IMR-90 (cell line): ENCODE measurements at regions not wholly inside any gene's neighbourhood (a gene's known extent, or its start where the extent isn't known, plus 50 kb on each side); places are given as distances from the start of the nearest gene placed in this dataset.

Source experiments
- ATAC-seq: fragments of 200-7000 bp; cut with Tn5 transposase; 2 replicates; pipeline ENCODE4 v1.9.1; 2020; ENCODE audit warnings: low read depth, mild to moderate bottlenecking, moderate library complexity
- BruUV-seq: library from RNA; stranded (reverse); fragments of 400-500 nt; replicated peaks from 2 replicates; lab custom pipeline; 2021; lab: Mats Ljungman, UMichigan
- CTCF ChIA-PET: fragments of 300-600 bp; formaldehyde crosslinking; extraction: SDS; loops from one replicate; lab custom pipeline; 2021; ENCODE audit warnings: antibody characterized with exemption; lab: Yijun Ruan, JAX
- POLR2A ChIA-PET: fragments of 300-600 bp; sonication (Branson Sonifier 250); formaldehyde crosslinking; loops from one replicate; lab custom pipeline; 2022; ENCODE audit warnings: antibody characterized with exemption; ENCODE audit not compliant: unreplicated experiment; lab: Charles Lee
- DNase-seq: peaks from one replicate; pipeline ENCODE4 v3.0.0; 2013
- H2AFZ ChIP-seq: replicated peaks from 2 replicates; pipeline ENCODE3; 2013; ENCODE audit warnings: low read length, mild to moderate bottlenecking; ENCODE audit not compliant: poor library complexity
- H2AK5ac ChIP-seq: 2 replicates; pipeline ENCODE4 v1.6.1; 2013; ENCODE audit warnings: low read depth, low read length, inconsistent platforms
- H2AK9ac ChIP-seq: replicated peaks from 2 replicates; pipeline ENCODE3; 2013; ENCODE audit warnings: mild to moderate bottlenecking, low read depth, low read length, moderate library complexity; ENCODE audit not compliant: poor library complexity
- H2BK120ac ChIP-seq: 2 replicates; pipeline ENCODE4 v1.6.1; 2013; ENCODE audit warnings: low read depth, low read length, inconsistent platforms
- H2BK15ac ChIP-seq: 3 replicates; pipeline ENCODE4 v1.6.1; 2013; ENCODE audit warnings: low read depth, low read length, inconsistent platforms
- H2BK20ac ChIP-seq: 2 replicates; pipeline ENCODE4 v1.6.1; 2013; ENCODE audit warnings: low read depth, mild to moderate bottlenecking, inconsistent platforms, low read length, moderate library complexity
- H2BK5ac ChIP-seq: 2 replicates; pipeline ENCODE4 v1.6.1; 2013; ENCODE audit warnings: mild to moderate bottlenecking, low read depth, low read length, inconsistent platforms; ENCODE audit not compliant: poor library complexity, severe bottlenecking
- H3K14ac ChIP-seq: replicated peaks from 2 replicates; pipeline ENCODE4 v1.6.1; 2013; ENCODE audit warnings: low read depth, low read length, inconsistent platforms
- H3K18ac ChIP-seq: 2 replicates; pipeline ENCODE4 v1.6.1; 2013; ENCODE audit warnings: low read depth, low read length, control low read depth
- H3K23ac ChIP-seq: 2 replicates; pipeline ENCODE4 v1.6.1; 2013; ENCODE audit warnings: low read depth, low read length, inconsistent platforms
- H3K27ac ChIP-seq: 2 replicates; pipeline ENCODE4 v1.5.1; 2013; ENCODE audit warnings: mild to moderate bottlenecking, control low read depth, low read length; ENCODE audit not compliant: insufficient read depth
- H3K27me3 ChIP-seq: 2 replicates; pipeline ENCODE4 v1.6.1; 2013; ENCODE audit warnings: low read length; ENCODE audit not compliant: control insufficient read depth, insufficient read depth
- H3K36me3 ChIP-seq: 2 replicates; pipeline ENCODE4 v1.6.1; 2013; ENCODE audit warnings: low read length, mixed read lengths; ENCODE audit not compliant: control insufficient read depth, insufficient read depth
- H3K4ac ChIP-seq: 2 replicates; pipeline ENCODE4 v1.6.1; 2013; ENCODE audit warnings: low read depth, low read length, inconsistent platforms
- H3K4me1 ChIP-seq: 2 replicates; pipeline ENCODE4 v1.6.1; 2013; ENCODE audit warnings: low read length, mixed read lengths; ENCODE audit not compliant: control insufficient read depth, insufficient read depth
- H3K4me2 ChIP-seq: 2 replicates; pipeline ENCODE4 v1.6.1; 2013; ENCODE audit warnings: low read depth, mild to moderate bottlenecking, control low read depth, low read length, moderate library complexity
- H3K4me3 ChIP-seq: 2 replicates; pipeline ENCODE4 v1.5.1; 2013; ENCODE audit warnings: low read depth, mild to moderate bottlenecking, control low read depth, low read length, moderate library complexity; ENCODE audit not compliant: insufficient read depth
- H3K56ac ChIP-seq: 2 replicates; pipeline ENCODE4 v1.6.1; 2013; ENCODE audit warnings: low read length, inconsistent platforms; ENCODE audit not compliant: insufficient read depth; ENCODE audit errors: extremely low read depth
- H3K79me1 ChIP-seq, 2 experiments: 2 replicates each; pipeline ENCODE4 v1.6.1; 2013; ENCODE audit warnings: low read length in 2 of 2, inconsistent platforms in 1 of 2, low read depth in 1 of 2
- H3K9ac ChIP-seq: 2 replicates; pipeline ENCODE4 v1.6.1; 2013; ENCODE audit warnings: low read depth, low read length, control low read depth
- H3K9me1 ChIP-seq: 2 replicates; pipeline ENCODE4 v1.6.1; 2013; ENCODE audit warnings: low read length, inconsistent platforms; ENCODE audit not compliant: insufficient read depth
- H3K9me3 ChIP-seq: 2 replicates; pipeline ENCODE4 v1.6.1; 2013; ENCODE audit warnings: low read length; ENCODE audit not compliant: control insufficient read depth, insufficient read depth
- H4K20me1 ChIP-seq: 2 replicates; pipeline ENCODE4 v1.6.1; 2013; ENCODE audit warnings: low read length, inconsistent platforms; ENCODE audit not compliant: insufficient read depth
- H4K5ac ChIP-seq: 2 replicates; pipeline ENCODE4 v1.6.1; 2013; ENCODE audit warnings: mild to moderate bottlenecking, low read depth, low read length, control low read depth
- H4K8ac ChIP-seq, 2 experiments: 2 replicates each; pipeline ENCODE4 v1.6.1; 2013; ENCODE audit warnings: low read depth in 2 of 2, low read length in 2 of 2, control low read depth in 1 of 2, inconsistent platforms in 1 of 2
- H4K91ac ChIP-seq: 2 replicates; pipeline ENCODE4 v1.6.1; 2013; ENCODE audit warnings: low read depth, low read length, inconsistent platforms; ENCODE audit not compliant: insufficient read depth
- CHD1 ChIP-seq: IDR thresholded peaks from 2 replicates; pipeline ENCODE4 v1.6.1; 2012; ENCODE audit warnings: low read depth, low read length, improper control_type of control experiment
- FOS ChIP-seq: fragments of 150-350 bp; IDR thresholded peaks from 2 replicates; pipeline ENCODE4 v1.6.1; 2016; ENCODE audit warnings: low read depth, low read length
- WGBS, 2 experiments: methylation state at CpG; one replicate each; pipeline versions ENCODE4 v1.1.5 to v1.1.7; 2013; ENCODE audit warnings: missing lambda C conversion rate in 2 of 2; ENCODE audit not compliant: insufficient read length in 1 of 2; ENCODE audit errors: extremely low coverage in 2 of 2; 5-methylcytosine and 5-hydroxymethylcytosine counted together
- dilution Hi-C: fragments of 300-500 bp; cut with HindIII; formaldehyde crosslinking; loops from one replicate; pipeline ENCODE4 v1.14.3; 2018; ENCODE audit warnings: low sequenced_read_pairs; ENCODE audit not compliant: unreplicated experiment
- in situ Hi-C: fragments of 300-500 bp; cut with MboI; formaldehyde crosslinking; loops from 3 replicates; pipeline ENCODE4 v1.14.3; 2019; ENCODE audit warnings: low sequenced_read_pairs, inconsistent platforms, mixed read lengths
- intact Hi-C: fragments of 100-400 bp; cut with micrococcal nuclease; formaldehyde crosslinking; loops from 2 replicates; pipeline ENCODE4 v1.10.0; 2022

DNA sequence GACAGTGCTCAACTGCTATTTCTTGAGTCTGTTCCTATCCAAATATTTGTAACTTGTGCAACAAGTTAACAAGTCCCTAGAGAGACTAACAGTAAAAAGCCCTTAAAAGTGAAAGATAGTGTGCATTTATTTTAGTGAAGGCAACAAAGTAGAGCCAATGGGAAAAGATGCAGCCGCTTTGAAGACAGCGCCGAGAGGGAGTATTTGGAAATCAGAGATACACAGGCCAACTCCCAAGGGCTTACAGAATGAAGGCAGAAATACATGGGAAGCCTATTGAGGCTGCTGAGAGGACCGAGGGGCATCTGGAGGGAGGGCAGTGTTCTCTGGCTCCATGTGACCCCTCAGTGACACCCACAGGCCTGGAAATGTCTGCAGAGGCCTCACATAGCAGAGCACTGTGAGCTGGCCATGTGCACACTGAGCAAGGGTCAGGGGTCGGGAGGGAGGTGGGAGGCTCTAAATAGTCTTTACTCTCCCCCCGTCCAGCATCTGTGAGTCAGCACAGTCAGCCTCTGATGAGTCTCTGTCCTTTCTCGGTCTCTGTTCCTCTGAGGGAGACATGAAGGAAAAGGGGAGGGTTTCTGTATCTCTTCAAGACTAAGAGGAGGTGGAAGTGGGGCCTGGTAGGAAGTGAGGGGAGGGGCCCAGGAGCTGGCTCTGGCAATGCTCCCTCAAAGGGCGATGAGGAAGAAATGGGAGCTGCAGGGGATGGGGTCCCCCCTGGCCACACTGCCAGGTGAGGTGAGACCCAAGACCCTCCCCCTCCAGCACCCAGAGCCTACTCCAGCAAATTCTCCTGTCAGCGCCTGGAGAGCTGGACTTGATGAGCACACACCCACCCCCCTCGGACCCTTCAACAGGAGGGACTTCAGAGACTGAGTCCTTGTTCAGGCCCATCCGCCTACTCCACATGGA is 133.6 kb downstream of the SP3 start:
- Histone ChIP-seq H3K4ac (no peak overlapping the region), H2BK20ac (no peak overlapping the region), H3K4me2 (peak overlapping the region; percentile 20; the same call in 1 of the 2 replicates), H3K27ac (0 out of 2 replicates have a peak overlapping the region, but pooled peaks have one; percentile 2), H4K91ac (no peak overlapping the region), H3K79me1 (no peaks in the 10 kb centered on the region), H4K8ac (no peak overlapping the region), H3K4me1 (peaks cover 5% of the 10 kb centered on the region), H3K9me1 (no peaks in the 10 kb centered on the region), H3K4me3 (no peak overlapping the region), H2AK5ac (no peak overlapping the region), H2BK5ac (no peak overlapping the region), H2BK15ac (no peak overlapping the region), H3K27me3 (peaks cover 9% of the 10 kb centered on the region; the same call in 1 of the 2 replicates), H3K9me3 (no peaks in the 10 kb centered on the region), H3K18ac (no peak overlapping the region), H4K5ac (no peak overlapping the region), H3K14ac (no peak overlapping the region), H2AK9ac (peak overlapping the region; percentile 26), H2BK120ac (no peak overlapping the region), H3K36me3 (no peaks in the 10 kb centered on the region), H3K56ac (no peak overlapping the region), H3K23ac (no peak overlapping the region), H4K20me1 (no peaks in the 10 kb centered on the region), H3K9ac (no peak overlapping the region), H2AFZ (peak overlapping the region; percentile 78)
- WGBS, 2 experiments: 28% methylated on average over 3 of the region's 11 CpGs; no CpG with 5 or more reads in 1 of the 2 experiments
- in situ Hi-C loops: no loop called here
- dilution Hi-C loops: no loop called here
- peak; percentile 68 for DNase-seq
- no TSS peak for BruUV-seq
- intact Hi-C loops: no loop called here
- ChIA-PET POLR2A (no interaction called here), CTCF (no interaction called here)
- TF ChIP-seq CHD1 (no peak), FOS (0 out of 2 replicates have a peak, but pooled peaks have one; percentile 12)
- ATAC-seq: peak; percentile 91
